Astrocyte (in vitro differentiated cells and primary cell): ENCODE measurements at regions not wholly inside any gene's neighbourhood (a gene's known extent, or its start where the extent isn't known, plus 50 kb on each side); places are given as distances from the start of the nearest gene placed in this dataset.

ENCODE experiments used
- DNase-seq: peaks from one replicate; pipeline ENCODE4 v3.0.0-alpha.2; 2010; ENCODE audit warnings: low read depth
- FAIRE-seq: peaks from 2 replicates; lab custom pipeline; 2011; peaks lifted over from hg19 to GRCh38; lab: Jason Lieb, UNC
- H2AFZ ChIP-seq: 2 replicates; pipeline ENCODE4 v1.6.0; 2012; ENCODE audit warnings: low read depth, low read length, inconsistent platforms
- H3K27ac ChIP-seq: 2 replicates; pipeline ENCODE4 v1.5.1; 2011; ENCODE audit warnings: low read depth, low read length, inconsistent platforms
- H3K27me3 ChIP-seq: 2 replicates; pipeline ENCODE4 v1.6.0; 2011; ENCODE audit warnings: low read length, inconsistent platforms; ENCODE audit not compliant: insufficient read depth
- H3K36me3 ChIP-seq: 2 replicates; pipeline ENCODE4 v1.5.1; 2011; ENCODE audit warnings: low read length, inconsistent platforms; ENCODE audit not compliant: insufficient read depth
- H3K4me1 ChIP-seq: 2 replicates; pipeline ENCODE4 v1.5.1; 2011; ENCODE audit warnings: low read length, inconsistent platforms; ENCODE audit not compliant: insufficient read depth
- H3K4me2 ChIP-seq: 2 replicates; pipeline ENCODE4 v1.6.0; 2012; ENCODE audit warnings: low read length, inconsistent platforms
- H3K4me3 ChIP-seq: 2 replicates; pipeline ENCODE4 v1.5.1; 2011; ENCODE audit warnings: low read depth, mild to moderate bottlenecking, low read length, inconsistent platforms; ENCODE audit not compliant: insufficient read depth
- H3K79me2 ChIP-seq: 2 replicates; pipeline ENCODE4 v1.6.0; 2012; ENCODE audit warnings: mild to moderate bottlenecking, low read length, inconsistent platforms; ENCODE audit not compliant: insufficient read depth
- H3K9ac ChIP-seq: 2 replicates; pipeline ENCODE4 v1.6.0; 2012; ENCODE audit warnings: mild to moderate bottlenecking, low read length, inconsistent platforms
- H3K9me3 ChIP-seq: 2 replicates; pipeline ENCODE4 v1.5.1; 2012; ENCODE audit warnings: low read depth, mild to moderate bottlenecking, low read length, inconsistent platforms; ENCODE audit not compliant: insufficient read depth
- H4K20me1 ChIP-seq: 2 replicates; pipeline ENCODE4 v1.6.0; 2012; ENCODE audit warnings: low read length, inconsistent platforms; ENCODE audit not compliant: insufficient read depth
- H3K27ac Mint-ChIP-seq: one replicate; pipeline ENCODE4 v1.8.0; 2021; ENCODE audit warnings: mild to moderate bottlenecking, mixed read lengths; ENCODE audit not compliant: unreplicated experiment
- H3K27me3 Mint-ChIP-seq: one replicate; pipeline ENCODE4 v1.8.0; 2021; ENCODE audit warnings: low read depth, mixed read lengths; ENCODE audit not compliant: unreplicated experiment
- H3K36me3 Mint-ChIP-seq: one replicate; pipeline ENCODE4 v1.8.0; 2021; ENCODE audit warnings: low read depth, mixed read lengths; ENCODE audit not compliant: unreplicated experiment
- H3K4me1 Mint-ChIP-seq: one replicate; pipeline ENCODE4 v1.8.0; 2021; ENCODE audit warnings: low read depth, mixed read lengths; ENCODE audit not compliant: unreplicated experiment
- H3K4me3 Mint-ChIP-seq: one replicate; pipeline ENCODE4 v1.8.0; 2021; ENCODE audit warnings: mild to moderate bottlenecking, moderate library complexity, mixed read lengths; ENCODE audit not compliant: unreplicated experiment
- H3K9me3 Mint-ChIP-seq: one replicate; pipeline ENCODE4 v1.8.0; 2021; ENCODE audit warnings: mild to moderate bottlenecking, mixed read lengths; ENCODE audit not compliant: unreplicated experiment
- EZH2 ChIP-seq: IDR thresholded peaks from 2 replicates; pipeline ENCODE4 v1.6.1; 2012; ENCODE audit warnings: mild to moderate bottlenecking, low read length, inconsistent platforms; ENCODE audit not compliant: insufficient read depth
- TF ChIP-seq, protein P1 (sequence below): IDR thresholded peaks from 2 replicates; pipeline ENCODE4 v1.5.1; 2011; ENCODE audit warnings: low read depth, mild to moderate bottlenecking, inconsistent platforms, low read length, moderate library complexity; ENCODE audit not compliant: insufficient read depth

GRCh38 chr6:66291905-66292304 lies 584.9 kb upstream of the EYS start:
- TF ChIP-seq, protein P1, sequence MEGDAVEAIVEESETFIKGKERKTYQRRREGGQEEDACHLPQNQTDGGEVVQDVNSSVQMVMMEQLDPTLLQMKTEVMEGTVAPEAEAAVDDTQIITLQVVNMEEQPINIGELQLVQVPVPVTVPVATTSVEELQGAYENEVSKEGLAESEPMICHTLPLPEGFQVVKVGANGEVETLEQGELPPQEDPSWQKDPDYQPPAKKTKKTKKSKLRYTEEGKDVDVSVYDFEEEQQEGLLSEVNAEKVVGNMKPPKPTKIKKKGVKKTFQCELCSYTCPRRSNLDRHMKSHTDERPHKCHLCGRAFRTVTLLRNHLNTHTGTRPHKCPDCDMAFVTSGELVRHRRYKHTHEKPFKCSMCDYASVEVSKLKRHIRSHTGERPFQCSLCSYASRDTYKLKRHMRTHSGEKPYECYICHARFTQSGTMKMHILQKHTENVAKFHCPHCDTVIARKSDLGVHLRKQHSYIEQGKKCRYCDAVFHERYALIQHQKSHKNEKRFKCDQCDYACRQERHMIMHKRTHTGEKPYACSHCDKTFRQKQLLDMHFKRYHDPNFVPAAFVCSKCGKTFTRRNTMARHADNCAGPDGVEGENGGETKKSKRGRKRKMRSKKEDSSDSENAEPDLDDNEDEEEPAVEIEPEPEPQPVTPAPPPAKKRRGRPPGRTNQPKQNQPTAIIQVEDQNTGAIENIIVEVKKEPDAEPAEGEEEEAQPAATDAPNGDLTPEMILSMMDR, result no peak
- no peak for TF ChIP-seq EZH2
- no peak overlapping the region for H3K4me3 Mint-ChIP-seq
- Histone ChIP-seq H3K27ac (no peak overlapping the region), H3K27me3 (no peaks in the 10 kb centered on the region), H3K9me3 (no peaks in the 10 kb centered on the region), H3K9ac (no peak overlapping the region), H2AFZ (no peak overlapping the region), H3K4me2 (no peak overlapping the region), H3K79me2 (no peaks in the 10 kb centered on the region), H3K36me3 (no peaks in the 10 kb centered on the region), H3K4me1 (no peaks in the 10 kb centered on the region), H4K20me1 (no peaks in the 10 kb centered on the region), H3K4me3 (no peak overlapping the region)
- no peaks in the 10 kb centered on the region for H3K4me1 Mint-ChIP-seq
- DNase-seq (no peak), FAIRE-seq (no peak)
- H3K27me3 Mint-ChIP-seq, result no peaks in the 10 kb centered on the region
- no peaks in the 10 kb centered on the region for H3K36me3 Mint-ChIP-seq
- no peaks in the 10 kb centered on the region for H3K9me3 Mint-ChIP-seq
- H3K27ac Mint-ChIP-seq, result no peak overlapping the region

DNA sequence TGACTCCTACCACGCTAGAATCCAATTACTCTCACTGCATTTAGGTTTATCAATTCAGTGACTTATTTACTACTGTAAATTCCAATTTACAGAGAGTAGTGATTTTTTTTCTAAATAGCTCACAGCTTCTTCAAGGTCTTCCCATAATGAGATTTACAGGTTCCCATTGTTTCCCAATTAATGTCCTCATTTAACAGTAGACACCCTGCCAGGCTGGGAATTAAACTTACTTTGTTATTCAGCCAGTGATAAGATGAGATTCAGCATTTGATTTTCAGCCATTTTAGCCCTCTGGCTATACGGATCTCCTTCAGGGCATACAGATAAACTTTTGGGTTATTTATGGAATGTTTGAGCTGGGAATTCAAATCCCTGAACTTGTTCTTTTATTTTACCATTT lies 582.9 kb upstream of the EYS start:
- Histone ChIP-seq H3K9ac (no peak overlapping the region), H3K36me3 (no peaks in the 10 kb centered on the region), H2AFZ (no peak overlapping the region), H3K27ac (no peak overlapping the region), H3K27me3 (no peaks in the 10 kb centered on the region), H3K4me3 (no peak overlapping the region), H4K20me1 (no peaks in the 10 kb centered on the region), H3K79me2 (no peaks in the 10 kb centered on the region), H3K9me3 (no peaks in the 10 kb centered on the region), H3K4me1 (no peaks in the 10 kb centered on the region), H3K4me2 (no peak overlapping the region)
- DNase-seq (no peak), FAIRE-seq (no peak)
- Mint-ChIP-seq H3K27me3 (no peaks in the 10 kb centered on the region), H3K9me3 (no peaks in the 10 kb centered on the region), H3K27ac (no peak overlapping the region), H3K36me3 (no peaks in the 10 kb centered on the region), H3K4me1 (no peaks in the 10 kb centered on the region), H3K4me3 (no peak overlapping the region)
- TF ChIP-seq, protein P1, result no peak
- no peak for TF ChIP-seq EZH2

DNA sequence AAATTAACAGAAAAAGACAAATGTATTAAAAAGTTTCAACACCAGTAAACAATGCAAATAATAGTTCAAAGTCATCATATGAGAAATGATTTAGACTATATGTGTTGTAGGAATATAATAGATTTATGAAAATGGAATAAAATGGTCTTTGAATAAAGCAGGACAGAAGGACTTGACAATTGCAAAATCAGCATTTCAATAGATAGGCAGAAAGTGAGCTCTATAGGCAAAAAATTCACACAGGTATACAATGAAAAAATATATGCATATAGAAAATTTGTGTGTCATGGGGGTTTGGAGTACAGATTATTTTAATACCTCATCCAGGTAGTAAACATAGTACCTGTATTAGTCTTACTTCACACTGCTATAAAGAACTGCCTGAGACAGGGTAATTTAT lies 571.1 kb upstream of the EYS start:
- Histone ChIP-seq H3K79me2 (no peaks in the 10 kb centered on the region), H3K4me3 (no peak overlapping the region), H4K20me1 (no peaks in the 10 kb centered on the region), H3K9ac (no peak overlapping the region), H3K4me2 (no peak overlapping the region), H2AFZ (no peak overlapping the region), H3K27me3 (no peaks in the 10 kb centered on the region), H3K36me3 (no peaks in the 10 kb centered on the region), H3K27ac (no peak overlapping the region), H3K9me3 (no peaks in the 10 kb centered on the region), H3K4me1 (no peaks in the 10 kb centered on the region)
- no peak overlapping the region for H3K4me3 Mint-ChIP-seq
- no peak for FAIRE-seq
- H3K36me3 Mint-ChIP-seq, result no peaks in the 10 kb centered on the region
- H3K27me3 Mint-ChIP-seq, result no peaks in the 10 kb centered on the region
- H3K27ac Mint-ChIP-seq, result no peak overlapping the region
- no peak for DNase-seq
- H3K9me3 Mint-ChIP-seq, result no peaks in the 10 kb centered on the region
- TF ChIP-seq, protein P1, result no peak
- no peak for TF ChIP-seq EZH2
- no peaks in the 10 kb centered on the region for H3K4me1 Mint-ChIP-seq
